ENCODE measurements at regions not wholly inside any gene's neighbourhood (a gene's known extent, or its start where the extent isn't known, plus 50 kb on each side); places are given as distances from the start of the nearest gene placed in this dataset.

DNA sequence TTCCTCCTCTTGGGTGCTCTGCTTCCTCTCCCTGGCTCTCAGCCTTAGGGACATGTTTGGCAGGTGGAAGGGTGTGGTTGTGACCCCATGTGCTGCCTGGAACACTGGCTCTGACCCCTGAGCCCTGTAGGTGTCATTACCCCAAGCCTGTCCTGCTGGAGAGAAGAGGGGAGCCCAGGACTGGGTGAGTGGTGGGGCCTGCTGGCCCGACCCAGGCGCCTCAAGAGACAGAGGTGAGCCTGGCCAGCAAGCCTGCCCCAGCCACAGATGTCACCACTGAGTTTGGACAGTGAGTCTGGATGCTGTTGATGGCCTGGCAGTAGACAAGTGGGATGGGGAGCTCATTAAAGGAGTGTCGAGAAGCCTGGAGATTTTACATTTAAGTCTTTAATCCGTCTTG is 1112.2 kb downstream of the BRD1 start:
- TF ChIP-seq, protein P1, sequence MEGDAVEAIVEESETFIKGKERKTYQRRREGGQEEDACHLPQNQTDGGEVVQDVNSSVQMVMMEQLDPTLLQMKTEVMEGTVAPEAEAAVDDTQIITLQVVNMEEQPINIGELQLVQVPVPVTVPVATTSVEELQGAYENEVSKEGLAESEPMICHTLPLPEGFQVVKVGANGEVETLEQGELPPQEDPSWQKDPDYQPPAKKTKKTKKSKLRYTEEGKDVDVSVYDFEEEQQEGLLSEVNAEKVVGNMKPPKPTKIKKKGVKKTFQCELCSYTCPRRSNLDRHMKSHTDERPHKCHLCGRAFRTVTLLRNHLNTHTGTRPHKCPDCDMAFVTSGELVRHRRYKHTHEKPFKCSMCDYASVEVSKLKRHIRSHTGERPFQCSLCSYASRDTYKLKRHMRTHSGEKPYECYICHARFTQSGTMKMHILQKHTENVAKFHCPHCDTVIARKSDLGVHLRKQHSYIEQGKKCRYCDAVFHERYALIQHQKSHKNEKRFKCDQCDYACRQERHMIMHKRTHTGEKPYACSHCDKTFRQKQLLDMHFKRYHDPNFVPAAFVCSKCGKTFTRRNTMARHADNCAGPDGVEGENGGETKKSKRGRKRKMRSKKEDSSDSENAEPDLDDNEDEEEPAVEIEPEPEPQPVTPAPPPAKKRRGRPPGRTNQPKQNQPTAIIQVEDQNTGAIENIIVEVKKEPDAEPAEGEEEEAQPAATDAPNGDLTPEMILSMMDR (IDR thresholded peaks at IDR 0.05 in 2 of 3, conservative IDR thresholded peaks at IDR 0.05 in 1 of 3; ENCODE audit: borderline replicate concordance in 1 of 3, insufficient read depth in 1 of 3, low read depth in 2 of 3, low read length in 2 of 3), result no peak
- TF ChIP-seq EZH2phosphoT487 (IDR thresholded peaks at IDR 0.05; ENCODE audit: borderline replicate concordance) (no peak), POLR2A (IDR thresholded peaks at IDR 0.05; ENCODE audit: borderline replicate concordance, extremely low read depth, insufficient read depth, insufficient read length) (no peak), POLR2AphosphoS5 (IDR thresholded peaks at IDR 0.05; ENCODE audit: low read depth, low read length) (no peak), EZH2 (IDR thresholded peaks at IDR 0.05) (no peak), FOSL1 (IDR thresholded peaks at IDR 0.05; ENCODE audit: low read depth) (no peak), YY1 (IDR thresholded peaks at IDR 0.05; ENCODE audit: extremely low read depth, insufficient replicate concordance, low read depth, low read length) (no peak), CEBPB (IDR thresholded peaks at IDR 0.05; ENCODE audit: low read depth) (no peak)
- TF ChIP-seq, protein P2, sequence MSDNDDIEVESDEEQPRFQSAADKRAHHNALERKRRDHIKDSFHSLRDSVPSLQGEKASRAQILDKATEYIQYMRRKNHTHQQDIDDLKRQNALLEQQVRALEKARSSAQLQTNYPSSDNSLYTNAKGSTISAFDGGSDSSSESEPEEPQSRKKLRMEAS (IDR thresholded peaks at IDR 0.05), result no peak
- TF ChIP-seq, protein P3, sequence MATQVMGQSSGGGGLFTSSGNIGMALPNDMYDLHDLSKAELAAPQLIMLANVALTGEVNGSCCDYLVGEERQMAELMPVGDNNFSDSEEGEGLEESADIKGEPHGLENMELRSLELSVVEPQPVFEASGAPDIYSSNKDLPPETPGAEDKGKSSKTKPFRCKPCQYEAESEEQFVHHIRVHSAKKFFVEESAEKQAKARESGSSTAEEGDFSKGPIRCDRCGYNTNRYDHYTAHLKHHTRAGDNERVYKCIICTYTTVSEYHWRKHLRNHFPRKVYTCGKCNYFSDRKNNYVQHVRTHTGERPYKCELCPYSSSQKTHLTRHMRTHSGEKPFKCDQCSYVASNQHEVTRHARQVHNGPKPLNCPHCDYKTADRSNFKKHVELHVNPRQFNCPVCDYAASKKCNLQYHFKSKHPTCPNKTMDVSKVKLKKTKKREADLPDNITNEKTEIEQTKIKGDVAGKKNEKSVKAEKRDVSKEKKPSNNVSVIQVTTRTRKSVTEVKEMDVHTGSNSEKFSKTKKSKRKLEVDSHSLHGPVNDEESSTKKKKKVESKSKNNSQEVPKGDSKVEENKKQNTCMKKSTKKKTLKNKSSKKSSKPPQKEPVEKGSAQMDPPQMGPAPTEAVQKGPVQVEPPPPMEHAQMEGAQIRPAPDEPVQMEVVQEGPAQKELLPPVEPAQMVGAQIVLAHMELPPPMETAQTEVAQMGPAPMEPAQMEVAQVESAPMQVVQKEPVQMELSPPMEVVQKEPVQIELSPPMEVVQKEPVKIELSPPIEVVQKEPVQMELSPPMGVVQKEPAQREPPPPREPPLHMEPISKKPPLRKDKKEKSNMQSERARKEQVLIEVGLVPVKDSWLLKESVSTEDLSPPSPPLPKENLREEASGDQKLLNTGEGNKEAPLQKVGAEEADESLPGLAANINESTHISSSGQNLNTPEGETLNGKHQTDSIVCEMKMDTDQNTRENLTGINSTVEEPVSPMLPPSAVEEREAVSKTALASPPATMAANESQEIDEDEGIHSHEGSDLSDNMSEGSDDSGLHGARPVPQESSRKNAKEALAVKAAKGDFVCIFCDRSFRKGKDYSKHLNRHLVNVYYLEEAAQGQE (IDR thresholded peaks at IDR 0.05; ENCODE audit: low read depth), result no peak
